DND-41 (cell line): ENCODE measurements at regions not wholly inside any gene's neighbourhood (a gene's known extent, or its start where the extent isn't known, plus 50 kb on each side); places are given as distances from the start of the nearest gene placed in this dataset.
"Not testable (repeated sequence)": the region's sequence is repeated elsewhere in the genome, so short reads cannot be mapped to it uniquely, and the experiment has no call there.

Source experiments
- ATAC-seq: fragments of 200-7000 bp; cut with Tn5 transposase; 3 replicates; pipeline ENCODE4 v1.9.1; 2021; ENCODE audit warnings: low read depth; ENCODE audit not compliant: insufficient read depth
- DNase-seq: peaks from one replicate; pipeline ENCODE4 v3.0.0-alpha.2; 2020
- H2AFZ ChIP-seq: 2 replicates; pipeline ENCODE4 v1.6.0; 2012; ENCODE audit warnings: low read depth, low read length
- H3K27ac ChIP-seq: 2 replicates; pipeline ENCODE4 v1.5.1; 2012; ENCODE audit warnings: low read length, inconsistent platforms
- H3K27me3 ChIP-seq: fragments of 200-600 bp; sonication (generic); 2 replicates; pipeline ENCODE4 v1.6.0; 2012; ENCODE audit warnings: low read length, mild to moderate bottlenecking, inconsistent platforms; ENCODE audit not compliant: insufficient read depth, poor library complexity
- H3K36me3 ChIP-seq: 2 replicates; pipeline ENCODE4 v1.5.1; 2012; ENCODE audit warnings: low read length, inconsistent platforms; ENCODE audit not compliant: insufficient read depth
- H3K4me1 ChIP-seq: 2 replicates; pipeline ENCODE4 v1.5.1; 2012; ENCODE audit warnings: mild to moderate bottlenecking, low read length; ENCODE audit not compliant: insufficient read depth
- H3K4me2 ChIP-seq: 2 replicates; pipeline ENCODE4 v1.6.0; 2012; ENCODE audit warnings: mild to moderate bottlenecking, moderate library complexity, low read length, inconsistent platforms; ENCODE audit not compliant: insufficient read depth
- H3K4me3 ChIP-seq, 2 experiments: fragments of 200-600 bp in 1 of 2; shearing (Covaris generic) in 1 of 2; 2 replicates each; pipeline ENCODE4 v1.5.1; 2012 to 2016; ENCODE audit warnings: inconsistent platforms in 2 of 2, low read length in 2 of 2, mild to moderate bottlenecking in 2 of 2, low read depth in 1 of 2, moderate library complexity in 1 of 2
- H3K79me2 ChIP-seq: 2 replicates; pipeline ENCODE4 v1.6.0; 2012; ENCODE audit warnings: low read length, inconsistent platforms; ENCODE audit not compliant: insufficient read depth
- H3K9ac ChIP-seq: 2 replicates; pipeline ENCODE4 v1.6.0; 2012; ENCODE audit warnings: low read depth, mild to moderate bottlenecking, inconsistent platforms, low read length, moderate library complexity
- H3K9me3 ChIP-seq: 2 replicates; pipeline ENCODE4 v1.5.1; 2012; ENCODE audit warnings: low read length, moderate library complexity, mild to moderate bottlenecking, inconsistent platforms; ENCODE audit not compliant: insufficient read depth, severe bottlenecking
- H4K20me1 ChIP-seq: 2 replicates; pipeline ENCODE4 v1.6.0; 2012; ENCODE audit warnings: low read length; ENCODE audit not compliant: insufficient read depth
- CTCF ChIP-seq: IDR thresholded peaks from 2 replicates; pipeline ENCODE4 v1.5.1; 2012; ENCODE audit warnings: borderline replicate concordance, low read length, moderate library complexity, mild to moderate bottlenecking; ENCODE audit not compliant: poor library complexity, severe bottlenecking; ENCODE audit errors: extremely low read depth
- EZH2 ChIP-seq: IDR thresholded peaks from 3 replicates; pipeline ENCODE4 v1.6.1; 2012; ENCODE audit warnings: borderline replicate concordance, low read depth, mild to moderate bottlenecking, moderate library complexity, low read length, inconsistent platforms; ENCODE audit not compliant: severe bottlenecking

- no peaks in the 10 kb centered on the region for H3K4me1 ChIP-seq
- peaks cover 8% of the 10 kb centered on the region; the same call in 1 of the 2 replicates for H3K79me2 ChIP-seq
- TF ChIP-seq EZH2 = no peak
- TF ChIP-seq CTCF = no peak
- no peak for DNase-seq
- no peak for ATAC-seq
- no peak overlapping the region for H3K27ac ChIP-seq
- no peaks in the 10 kb centered on the region for H3K9me3 ChIP-seq
- H3K27me3 ChIP-seq = no peaks in the 10 kb centered on the region
- H3K36me3 ChIP-seq = no peaks in the 10 kb centered on the region
- no peak overlapping the region for H3K4me2 ChIP-seq
- no peak overlapping the region for H3K4me3 ChIP-seq
- no peak overlapping the region for H2AFZ ChIP-seq
- no peak overlapping the region for H3K9ac ChIP-seq
- peaks cover 5% of the 10 kb centered on the region; the same call in 1 of the 2 replicates for H4K20me1 ChIP-seq
Observed at GRCh38 chr7:29657856-29658255, 94.2 kb downstream of the PRR15 start.

- ATAC-seq, H3K36me3 ChIP-seq, H3K4me3 ChIP-seq, H3K4me2 ChIP-seq, H3K9me3 ChIP-seq, H4K20me1 ChIP-seq, DNase-seq, H3K27me3 ChIP-seq, H3K9ac ChIP-seq, H3K27ac ChIP-seq, H3K4me1 ChIP-seq, H2AFZ ChIP-seq: not testable (repeated sequence)
- peaks cover 11% of the 10 kb centered on the region; the same call in 1 of the 2 replicates for H3K79me2 ChIP-seq
Observed at GRCh38 chr7:29659213-29659612, 95.6 kb downstream of the PRR15 start.

- H3K4me3 ChIP-seq, H3K4me1 ChIP-seq, ATAC-seq, H3K27ac ChIP-seq, H3K9me3 ChIP-seq, H3K36me3 ChIP-seq, H3K4me2 ChIP-seq, H3K27me3 ChIP-seq, H2AFZ ChIP-seq, H4K20me1 ChIP-seq, H3K9ac ChIP-seq, DNase-seq: not testable (repeated sequence)
- peaks cover 11% of the 10 kb centered on the region; the same call in 1 of the 2 replicates for H3K79me2 ChIP-seq
Observed at GRCh38 chr7:29662899-29663298, 99.3 kb downstream of the PRR15 start.

- not testable (repeated sequence) for ATAC-seq, H4K20me1 ChIP-seq, H2AFZ ChIP-seq, DNase-seq, H3K9me3 ChIP-seq, H3K36me3 ChIP-seq, H3K27me3 ChIP-seq, H3K4me2 ChIP-seq, H3K27ac ChIP-seq, H3K4me1 ChIP-seq, H3K9ac ChIP-seq, H3K4me3 ChIP-seq, H3K79me2 ChIP-seq
Observed at GRCh38 chr7:29664999-29665398, 101.4 kb downstream of the PRR15 start.

- H3K9me3 ChIP-seq, H3K4me2 ChIP-seq, H3K9ac ChIP-seq, H4K20me1 ChIP-seq, H3K79me2 ChIP-seq, H3K4me3 ChIP-seq, ATAC-seq, DNase-seq, H3K4me1 ChIP-seq, H3K36me3 ChIP-seq, H3K27ac ChIP-seq, H3K27me3 ChIP-seq, H2AFZ ChIP-seq: not testable (repeated sequence)
Observed at GRCh38 chr7:29667096-29667669, 103.5 kb downstream of the PRR15 start.

- H2AFZ ChIP-seq, H3K9me3 ChIP-seq, H3K36me3 ChIP-seq, H3K4me1 ChIP-seq, H3K27ac ChIP-seq, H3K4me2 ChIP-seq, H4K20me1 ChIP-seq, H3K27me3 ChIP-seq, H3K4me3 ChIP-seq, H3K79me2 ChIP-seq, DNase-seq, ATAC-seq, H3K9ac ChIP-seq: not testable (repeated sequence)
Observed at GRCh38 chr7:29671286-29671685, 107.7 kb downstream of the PRR15 start.

- not testable (repeated sequence) for H3K4me2 ChIP-seq, H3K4me1 ChIP-seq, DNase-seq, H3K27me3 ChIP-seq, H3K9ac ChIP-seq, ATAC-seq, H3K36me3 ChIP-seq, H2AFZ ChIP-seq, H3K9me3 ChIP-seq, H4K20me1 ChIP-seq, H3K27ac ChIP-seq, H3K4me3 ChIP-seq
- H3K79me2 ChIP-seq = peaks cover 18% of the 10 kb centered on the region
Observed at GRCh38 chr7:29673635-29674034, 110.0 kb downstream of the PRR15 start.
